Central memory CD4-positive, alpha-beta T cell (primary cell): ENCODE measurements at regions not wholly inside any gene's neighbourhood (a gene's known extent, or its start where the extent isn't known, plus 50 kb on each side); places are given as distances from the start of the nearest gene placed in this dataset.
"Not testable (repeated sequence)": the region's sequence is repeated elsewhere in the genome, so short reads cannot be mapped to it uniquely, and the experiment has no call there.

Experiments
- DNase-seq: peaks from one replicate; pipeline ENCODE4 v3.0.0; 2022

- no peak for DNase-seq
These were observed 209.5 kb downstream of the SOX2 start for GRCh38 chr3:181921220-181921619.

GRCh38 chr3:181925841-181926240 is 214.1 kb downstream of the SOX2 start:
- not testable (repeated sequence) for DNase-seq

DNA sequence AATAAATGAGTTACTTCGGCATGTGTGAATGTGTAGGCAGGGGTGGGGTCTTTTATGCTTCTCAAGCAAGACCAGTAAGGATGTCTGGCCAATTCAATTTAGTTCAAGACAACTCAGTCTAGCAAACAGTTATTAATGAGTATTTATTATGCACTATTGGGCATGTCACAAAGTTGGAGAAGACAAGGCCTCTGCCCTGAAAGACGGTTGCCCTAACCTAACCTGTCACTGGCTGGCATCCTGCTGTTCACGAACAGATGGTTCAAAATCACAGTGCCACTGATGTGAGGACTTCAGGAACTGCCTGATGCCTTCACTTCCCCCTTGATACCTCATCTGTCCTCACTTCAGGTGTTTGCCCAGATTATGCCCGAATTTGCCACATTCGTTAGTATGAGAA is 217.8 kb downstream of the SOX2 start:
- DNase-seq = no peak

GRCh38 chr3:181930105-181930504 is 218.4 kb downstream of the SOX2 start:
- DNase-seq = no peak

DNA sequence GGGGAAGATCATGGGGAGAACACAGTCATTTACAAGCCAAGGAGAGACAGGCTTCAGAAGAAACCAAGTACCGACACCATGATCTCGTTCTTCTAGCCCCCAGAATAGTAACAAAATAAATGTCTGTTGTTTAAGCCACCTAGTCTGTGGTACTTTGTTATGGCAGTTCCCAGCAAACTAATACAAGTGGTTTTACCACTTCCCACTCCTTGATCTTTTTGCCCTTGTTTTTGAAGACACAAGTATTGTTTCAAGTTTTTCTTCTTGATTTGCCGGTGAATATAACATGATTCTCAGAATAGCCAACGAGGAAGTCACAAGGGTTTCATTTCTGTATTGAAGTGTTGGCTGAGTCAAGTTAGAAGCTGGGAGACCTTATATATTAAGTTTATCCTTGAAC is 220.3 kb downstream of the SOX2 start:
- DNase-seq = no peak

DNA sequence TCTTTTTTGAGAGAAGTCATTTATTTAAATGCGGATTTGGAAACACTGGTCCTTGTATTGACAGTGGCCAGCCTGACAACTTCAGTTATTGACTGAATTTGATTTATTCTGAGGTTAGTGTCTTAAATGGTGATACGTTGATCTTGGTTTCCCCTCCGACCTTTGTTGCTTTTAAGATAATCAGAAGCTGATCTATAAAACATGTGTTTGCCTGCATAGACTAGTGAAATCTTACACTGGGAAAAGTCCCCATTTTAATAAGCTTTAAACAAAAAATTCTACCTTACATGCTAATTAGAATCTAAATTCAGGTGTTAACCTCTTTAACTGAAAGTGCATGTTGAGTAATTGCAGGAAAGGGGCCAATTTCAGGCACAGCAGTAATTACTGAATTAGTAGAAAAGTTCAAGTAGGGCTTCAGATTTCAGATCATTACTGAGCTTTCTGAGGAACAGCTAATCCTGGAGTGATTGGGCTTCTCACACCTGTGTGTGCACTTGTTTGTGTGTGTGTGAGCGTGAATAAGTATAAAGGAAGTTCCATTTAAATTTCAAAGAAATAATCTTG is 221.4 kb downstream of the SOX2 start:
- DNase-seq = no peak

- DNase-seq = no peak
These were observed 224.2 kb downstream of the SOX2 start for GRCh38 chr3:181935915-181936314.

- no peak for DNase-seq
These were observed 225.0 kb downstream of the SOX2 start for GRCh38 chr3:181936774-181937173.

DNA sequence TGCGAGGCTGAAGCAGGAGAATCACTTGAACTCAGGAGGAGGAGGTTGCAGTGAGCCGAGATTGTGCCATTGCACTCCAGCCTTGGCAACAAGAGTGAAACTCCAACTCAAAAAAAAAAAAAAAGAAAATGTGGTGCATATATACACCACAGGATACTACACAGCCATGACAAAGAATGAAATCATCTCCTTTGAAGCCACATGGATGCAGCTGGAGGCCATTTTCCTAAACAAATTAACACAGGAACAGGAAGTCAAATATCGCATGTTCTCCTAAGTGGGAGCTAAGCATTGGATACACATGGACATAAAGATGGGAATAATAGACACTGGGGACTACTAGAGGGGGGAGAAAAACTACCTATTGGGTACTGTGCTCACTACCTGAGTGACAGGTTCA is 226.9 kb downstream of the SOX2 start:
- DNase-seq = not testable (repeated sequence)

- DNase-seq = no peak
These were observed 229.0 kb downstream of the SOX2 start for GRCh38 chr3:181940703-181941102.

DNA sequence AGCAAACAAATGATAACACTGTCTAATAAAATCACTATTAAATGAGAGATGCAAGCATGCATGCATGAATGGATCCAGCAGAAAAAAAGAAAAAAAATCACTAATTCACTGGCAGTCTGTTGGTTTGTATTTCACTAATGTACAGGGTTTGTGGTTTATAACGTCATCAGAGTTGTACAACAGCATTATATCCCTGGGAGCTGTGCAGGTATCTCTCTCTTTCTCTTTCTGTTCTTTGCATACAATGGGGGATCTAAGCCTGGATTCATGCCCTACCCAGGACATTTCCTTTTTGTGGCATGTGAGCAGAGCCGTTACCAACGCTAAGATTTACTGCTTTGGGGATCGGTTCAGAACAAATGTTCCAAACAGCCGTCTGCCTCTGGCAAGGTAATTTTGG is 229.5 kb downstream of the SOX2 start:
- DNase-seq = no peak

- DNase-seq = no peak
These were observed 231.6 kb downstream of the SOX2 start for GRCh38 chr3:181943285-181943684.

GRCh38 chr3:181947606-181948005 is 235.9 kb downstream of the SOX2 start:
- no peak for DNase-seq

- no peak for DNase-seq
These were observed 236.6 kb downstream of the SOX2 start for GRCh38 chr3:181948286-181948685.

- no peak for DNase-seq
These were observed 240.5 kb downstream of the SOX2 start for GRCh38 chr3:181952221-181952620.

GRCh38 chr3:181952929-181953328 is 241.2 kb downstream of the SOX2 start:
- DNase-seq = no peak

- no peak for DNase-seq
These were observed 243.8 kb downstream of the SOX2 start for GRCh38 chr3:181955566-181955965.

GRCh38 chr3:181956122-181956521 is 244.4 kb downstream of the SOX2 start:
- DNase-seq = no peak

DNA sequence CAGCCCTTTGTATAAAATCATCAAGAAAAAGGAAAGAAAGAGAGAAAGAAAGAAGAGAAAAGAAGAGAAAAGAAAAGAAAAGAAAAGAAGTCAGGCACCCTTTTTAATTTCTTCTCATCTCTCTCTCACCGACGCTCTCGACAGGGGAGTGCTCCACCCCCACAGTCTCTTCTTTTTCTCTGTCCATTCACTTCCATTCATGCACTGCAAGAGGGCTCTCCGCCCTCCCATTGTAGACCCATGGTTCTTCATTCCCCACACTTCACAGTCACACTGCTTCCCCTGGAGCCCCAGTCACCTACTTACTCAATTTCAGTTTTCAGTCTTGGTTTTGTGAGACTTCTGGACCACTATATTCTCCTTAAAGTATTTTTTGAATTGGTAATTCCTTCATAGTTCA is 254.7 kb downstream of the SOX2 start:
- DNase-seq = no peak

- no peak for DNase-seq
These were observed 258.2 kb downstream of the SOX2 start for GRCh38 chr3:181969925-181970324.

- DNase-seq = no peak
These were observed 259.7 kb downstream of the SOX2 start for GRCh38 chr3:181971424-181971823.

GRCh38 chr3:181974198-181974597 is 262.5 kb downstream of the SOX2 start:
- no peak for DNase-seq

GRCh38 chr3:181976526-181976925 is 264.8 kb downstream of the SOX2 start:
- DNase-seq = no peak

DNA sequence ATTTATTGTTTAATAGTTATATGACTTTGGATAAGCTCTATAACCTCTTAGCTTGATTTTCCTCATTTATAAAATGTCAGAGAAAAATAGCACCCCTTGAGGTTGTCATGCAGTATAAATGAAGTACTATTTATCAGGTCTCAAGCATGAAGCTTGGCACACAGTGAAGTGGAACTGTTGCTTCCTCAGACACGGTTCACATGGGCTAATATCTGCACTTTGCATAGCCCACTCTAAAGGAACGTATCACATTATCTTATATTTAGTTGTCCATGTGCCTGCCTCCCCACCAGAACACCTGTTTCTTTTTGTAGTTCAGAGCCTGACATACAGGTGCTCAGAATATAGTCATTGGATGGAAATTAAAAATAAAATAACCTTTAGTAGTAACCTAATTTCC is 273.7 kb downstream of the SOX2 start:
- no peak for DNase-seq

GRCh38 chr3:181987736-181988135 is 276.0 kb downstream of the SOX2 start:
- no peak for DNase-seq

DNA sequence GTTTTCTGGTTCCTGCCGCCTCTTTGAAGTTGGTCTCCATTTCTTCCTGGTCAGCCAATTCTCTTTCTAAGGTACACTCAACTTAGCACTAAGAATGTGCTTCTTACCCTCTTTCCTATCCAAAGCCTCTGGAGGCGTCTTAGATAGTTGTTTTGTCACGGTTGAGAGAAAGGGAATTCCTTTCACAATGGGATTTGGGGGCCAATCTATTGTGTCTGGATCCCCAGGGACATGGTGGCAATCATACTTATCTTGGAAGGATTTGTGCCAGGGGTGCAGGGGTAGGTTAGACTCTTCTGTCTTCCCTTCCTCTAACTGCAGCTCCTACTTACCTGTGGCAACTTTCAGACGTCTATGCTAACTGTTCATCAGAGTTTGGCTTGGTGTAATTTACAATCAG is 287.1 kb downstream of the SOX2 start:
- no peak for DNase-seq
